ENCODE measurements at regions not wholly inside any gene's neighbourhood (a gene's known extent, or its start where the extent isn't known, plus 50 kb on each side); places are given as distances from the start of the nearest gene placed in this dataset.

DNA sequence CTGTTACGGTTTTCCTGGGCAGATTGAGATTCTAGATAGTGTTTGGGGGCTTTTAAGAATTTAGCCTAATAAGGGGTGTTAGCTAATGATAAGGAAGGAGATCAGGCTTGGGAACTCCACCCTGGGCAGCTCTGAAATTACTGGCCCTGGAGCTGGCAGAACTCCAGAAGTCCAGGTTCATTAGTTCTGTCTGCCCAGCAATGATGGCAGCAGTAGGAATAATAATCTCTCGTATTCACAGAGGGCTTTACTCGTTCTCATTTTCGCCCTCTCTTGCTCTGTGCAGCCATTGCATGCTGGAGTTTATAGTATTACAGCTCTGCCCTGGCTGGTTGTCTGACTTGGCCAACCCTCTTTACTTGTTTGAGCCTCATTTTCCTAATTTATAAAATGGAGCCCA, 216.0 kb downstream of the HAPSTR1 start:
- no peak for DNase-seq

DNA sequence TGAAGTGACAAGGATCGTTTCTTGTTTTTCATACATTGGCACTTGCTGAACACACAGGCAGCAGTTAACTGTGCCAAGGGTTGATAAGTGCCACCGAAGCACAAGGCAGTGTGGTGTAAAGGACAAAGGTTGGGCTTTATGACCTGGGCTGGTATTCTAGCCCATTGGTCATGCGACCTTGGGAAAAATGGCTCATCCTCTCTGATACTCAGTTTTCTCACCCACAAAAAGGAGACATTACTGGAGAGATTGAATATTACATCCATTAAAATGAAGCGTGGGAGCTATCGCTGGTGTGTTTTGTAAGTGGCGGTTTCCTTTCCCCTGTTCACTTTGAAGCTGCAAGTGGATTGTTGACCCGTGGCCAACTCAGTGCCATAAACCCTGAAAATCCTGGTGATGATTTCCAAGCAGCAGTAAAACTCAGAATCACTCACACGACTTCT, 216.9 kb downstream of the HAPSTR1 start:
- DNase-seq = no peak

DNA sequence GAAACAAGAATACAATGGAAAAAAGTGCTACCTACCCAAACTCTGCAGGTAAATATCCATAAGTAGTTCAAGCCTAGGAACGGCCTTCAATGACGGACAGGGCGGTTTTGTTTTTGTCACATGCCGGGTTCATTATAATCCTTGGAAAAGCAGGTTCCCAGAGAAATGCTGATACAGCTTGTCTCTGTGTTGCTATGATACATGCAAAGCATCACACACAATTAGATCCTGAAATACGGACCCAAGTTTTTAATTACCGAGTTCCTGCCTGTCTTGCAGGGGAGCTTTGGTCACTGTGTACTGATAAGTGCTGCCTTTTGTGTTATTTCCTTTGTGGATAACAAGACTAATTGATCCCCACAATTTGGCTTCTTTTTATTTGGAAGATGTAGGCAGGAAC, 217.4 kb downstream of the HAPSTR1 start:
- DNase-seq = no peak

DNA sequence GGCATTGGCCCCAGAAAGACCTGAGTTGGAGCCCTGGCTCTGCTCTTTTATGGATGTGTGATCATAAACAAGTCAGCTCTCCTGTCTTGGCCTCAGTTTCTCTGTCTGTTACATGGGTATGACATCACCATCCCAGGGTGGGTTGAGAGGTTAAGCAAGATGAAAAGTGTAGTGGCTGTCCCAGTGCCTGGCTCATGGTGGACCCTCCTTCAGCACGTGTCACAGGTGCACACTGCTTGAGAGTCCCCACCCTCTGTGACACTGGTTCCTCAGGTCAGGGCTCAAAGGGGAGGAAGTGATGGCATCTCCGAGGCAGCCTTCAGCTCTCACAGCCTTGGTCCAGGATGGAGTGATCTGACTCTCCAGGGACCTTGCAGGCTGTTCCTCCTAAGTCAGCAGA, 218.4 kb downstream of the HAPSTR1 start:
- no peak for DNase-seq

DNA sequence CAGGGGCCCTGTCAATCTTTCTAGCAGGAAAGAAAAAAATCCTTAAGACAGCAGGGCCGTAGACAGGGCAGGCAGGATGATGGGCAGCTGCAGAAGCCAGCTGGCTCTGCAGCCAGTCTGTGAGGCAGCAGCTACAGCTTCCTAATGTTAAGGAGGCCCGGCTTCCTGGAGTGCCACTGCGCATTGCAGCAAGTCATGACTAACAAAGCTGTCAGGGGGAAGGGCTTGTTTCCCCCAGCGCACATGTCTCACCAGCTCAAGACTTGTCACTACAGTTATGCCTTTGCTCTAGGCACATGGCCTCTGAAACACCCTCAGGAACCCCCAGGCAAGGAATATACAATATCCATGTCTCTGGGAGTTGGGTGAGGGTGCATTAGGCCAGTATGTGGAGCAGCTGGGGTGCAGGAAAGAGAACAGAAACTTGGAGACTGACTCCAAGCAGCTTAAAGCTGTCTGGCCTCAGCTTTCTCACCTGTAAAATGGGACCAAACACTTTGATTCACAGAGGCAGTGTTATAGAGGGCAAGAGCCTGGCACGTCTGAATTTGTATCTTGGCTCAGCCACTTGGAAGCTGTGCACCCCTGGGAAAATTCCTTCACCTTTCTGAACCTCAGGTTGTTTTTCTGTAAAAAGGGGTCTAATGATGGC, 220.0 kb downstream of the HAPSTR1 start:
- no peak for DNase-seq

DNA sequence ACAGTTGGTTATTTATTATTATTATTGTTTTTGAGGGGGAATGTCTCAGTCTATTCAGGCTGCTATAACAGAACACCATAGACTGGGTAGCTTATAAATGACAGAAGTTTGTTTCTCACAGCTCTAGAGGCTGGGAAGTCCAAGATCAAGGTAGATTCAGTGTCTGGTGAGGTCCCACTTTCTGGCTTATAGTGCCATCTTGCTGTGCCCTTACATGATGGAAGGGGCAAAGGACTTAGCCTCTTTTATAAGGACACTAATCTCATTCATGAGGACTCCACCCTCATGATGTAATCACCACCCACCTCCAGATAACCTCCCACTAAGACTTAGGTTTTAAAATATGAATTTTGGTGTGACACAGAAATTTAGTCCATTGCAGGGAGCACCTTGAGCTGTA, 224.6 kb downstream of the HAPSTR1 start:
- DNase-seq = no peak

DNA sequence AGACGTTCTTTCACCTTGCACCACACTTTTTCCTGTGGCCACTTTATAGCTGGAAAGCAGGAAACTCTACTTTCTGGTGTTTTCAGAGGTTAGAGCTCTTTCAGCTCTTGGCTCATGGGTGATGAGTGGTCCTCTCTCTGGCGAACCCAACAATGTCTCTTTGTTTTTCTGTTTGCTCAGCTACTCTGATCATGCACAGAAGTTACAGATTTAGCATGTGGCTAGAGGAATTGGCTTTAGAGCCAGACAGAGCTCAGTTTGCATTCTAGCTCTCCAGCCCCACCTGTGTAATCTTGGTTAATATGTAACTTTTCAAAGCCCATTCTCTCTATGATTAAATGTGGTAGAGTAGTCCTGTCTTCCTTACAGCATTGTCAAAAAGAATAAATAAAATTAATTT, 225.2 kb downstream of the HAPSTR1 start:
- DNase-seq = no peak

DNA sequence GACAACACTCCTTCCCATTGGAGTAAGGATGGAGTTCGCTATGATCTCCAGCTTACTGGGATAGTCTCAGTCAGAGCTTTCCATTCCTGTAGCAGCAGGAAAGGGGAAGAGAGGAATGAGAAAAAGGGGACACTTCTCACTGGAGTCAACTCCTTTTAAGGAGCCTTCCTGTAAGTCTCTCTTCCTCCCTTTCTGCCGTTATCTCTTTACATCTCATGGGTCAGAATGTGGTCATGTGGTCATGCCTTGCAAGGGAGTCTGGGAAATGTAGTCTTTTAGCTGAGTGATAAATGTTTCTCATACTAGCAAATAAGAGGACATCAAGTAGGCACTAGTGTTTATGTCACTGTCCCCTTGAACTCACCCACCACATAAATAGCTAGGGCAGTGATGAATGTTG, 227.3 kb downstream of the HAPSTR1 start:
- no peak for DNase-seq

DNA sequence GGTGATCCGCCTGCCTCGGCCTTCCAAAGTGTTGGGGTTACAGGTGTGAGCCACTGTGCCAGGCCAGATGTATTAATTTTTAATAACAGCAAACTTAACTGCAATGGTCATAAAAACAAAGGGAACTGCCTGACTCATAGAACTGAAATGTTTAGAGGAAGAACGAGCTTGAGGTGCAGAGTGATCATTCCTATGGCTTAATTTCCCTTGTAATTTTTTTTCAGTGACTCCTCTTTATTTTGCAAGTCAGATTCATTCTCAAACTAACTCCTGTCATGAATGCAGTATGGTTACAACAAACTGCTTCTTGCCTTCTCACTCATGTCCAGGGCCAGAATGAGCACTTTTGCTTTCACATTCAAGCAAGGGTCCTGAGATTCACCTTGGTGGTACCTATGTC, 231.3 kb downstream of the HAPSTR1 start:
- DNase-seq = no peak

DNA sequence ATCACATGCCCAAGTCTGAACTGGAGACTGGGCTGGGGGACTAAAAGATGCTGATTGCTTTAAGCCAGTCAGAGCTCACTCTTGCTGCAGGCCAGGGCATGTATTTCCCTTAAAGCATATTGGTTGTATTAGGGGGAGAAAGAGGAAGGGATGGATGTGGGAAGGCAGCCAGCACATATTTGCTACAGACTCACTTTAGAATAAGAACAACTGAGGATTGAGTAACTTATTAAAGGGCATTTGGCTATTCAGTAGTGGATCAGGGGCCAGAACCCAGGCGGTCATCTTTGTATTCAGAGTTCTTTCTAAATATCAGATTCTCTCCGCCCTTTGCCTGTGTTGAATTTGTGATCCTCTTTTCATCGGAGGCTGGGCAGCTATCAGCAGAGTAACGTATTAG, 231.7 kb downstream of the HAPSTR1 start:
- no peak for DNase-seq

DNA sequence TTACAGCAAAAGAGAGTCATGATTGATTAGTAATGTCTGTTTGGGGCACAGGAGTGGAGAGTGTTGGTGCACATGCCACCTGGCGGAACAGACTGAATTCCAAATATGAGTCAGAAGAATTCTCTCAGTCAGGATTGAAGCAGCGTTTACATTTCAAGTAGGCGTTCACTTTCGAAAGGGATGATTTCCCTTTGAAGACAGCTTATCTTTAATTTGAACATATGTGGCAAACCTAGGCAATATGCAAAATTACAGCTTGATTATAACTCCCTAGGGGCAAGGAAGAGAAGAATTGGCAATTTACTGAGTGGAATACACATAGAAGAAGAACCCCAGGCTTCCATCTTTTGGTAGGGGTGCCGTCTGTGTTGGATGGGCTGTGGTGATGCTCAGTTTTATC, 235.8 kb downstream of the HAPSTR1 start:
- no peak for DNase-seq

DNA sequence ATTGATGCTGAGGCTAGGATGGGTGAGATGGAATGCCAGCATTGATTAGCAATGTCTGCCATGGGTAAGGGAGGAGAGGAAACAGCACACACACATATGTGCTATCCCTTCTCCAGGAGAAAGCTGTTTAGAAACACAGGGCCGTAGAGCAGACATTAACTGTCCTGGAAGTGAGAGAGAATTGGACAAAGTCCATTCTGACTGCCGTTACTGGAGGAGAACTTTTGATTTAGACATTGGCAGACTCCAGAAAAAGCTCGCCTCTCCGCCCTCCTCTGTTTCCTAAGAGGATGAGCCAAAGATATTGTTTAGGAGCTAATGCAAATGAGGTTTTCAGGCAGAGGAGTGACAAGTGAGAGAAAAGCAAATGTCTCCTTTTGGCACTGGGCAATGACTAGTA, 237.0 kb downstream of the HAPSTR1 start:
- DNase-seq = no peak

DNA sequence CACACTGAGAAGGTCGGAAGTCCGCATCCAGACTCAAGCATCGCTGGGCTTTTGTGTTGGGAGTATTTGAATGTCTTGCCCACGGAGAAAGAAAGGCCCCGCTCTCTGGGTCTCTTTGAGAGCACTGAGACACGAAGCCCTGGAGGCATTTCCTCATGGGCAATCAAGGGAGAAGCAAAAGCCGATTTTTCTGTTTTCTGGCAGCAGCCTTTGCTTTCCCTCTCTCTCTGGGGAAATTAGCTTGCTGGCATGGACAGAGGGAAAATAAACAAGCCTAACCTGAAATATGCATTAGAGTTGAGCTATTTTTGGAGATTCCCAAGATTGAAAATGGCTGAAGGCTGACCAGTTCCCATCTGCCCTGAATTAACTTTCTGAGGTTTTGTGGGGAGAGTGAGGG, 238.7 kb downstream of the HAPSTR1 start:
- no peak for DNase-seq

DNA sequence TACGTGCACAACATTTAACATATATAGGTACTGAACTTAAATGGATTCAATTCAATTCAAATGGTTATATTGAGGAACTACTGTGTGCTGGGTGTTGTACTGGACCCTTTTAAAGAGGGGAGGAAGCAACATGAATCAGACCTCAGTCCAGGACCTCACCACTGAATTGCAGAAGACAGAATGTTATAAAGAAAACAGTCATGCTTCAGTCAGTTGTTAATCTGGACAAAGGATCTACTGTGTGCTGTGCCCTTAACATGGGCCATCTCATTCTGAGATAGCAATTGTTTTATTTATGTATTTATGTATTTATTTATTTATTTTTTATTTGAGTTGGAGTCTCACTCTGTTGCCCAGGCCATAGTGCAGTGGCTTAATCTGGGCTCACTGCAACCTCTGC, 240.1 kb downstream of the HAPSTR1 start:
- DNase-seq = no peak

DNA sequence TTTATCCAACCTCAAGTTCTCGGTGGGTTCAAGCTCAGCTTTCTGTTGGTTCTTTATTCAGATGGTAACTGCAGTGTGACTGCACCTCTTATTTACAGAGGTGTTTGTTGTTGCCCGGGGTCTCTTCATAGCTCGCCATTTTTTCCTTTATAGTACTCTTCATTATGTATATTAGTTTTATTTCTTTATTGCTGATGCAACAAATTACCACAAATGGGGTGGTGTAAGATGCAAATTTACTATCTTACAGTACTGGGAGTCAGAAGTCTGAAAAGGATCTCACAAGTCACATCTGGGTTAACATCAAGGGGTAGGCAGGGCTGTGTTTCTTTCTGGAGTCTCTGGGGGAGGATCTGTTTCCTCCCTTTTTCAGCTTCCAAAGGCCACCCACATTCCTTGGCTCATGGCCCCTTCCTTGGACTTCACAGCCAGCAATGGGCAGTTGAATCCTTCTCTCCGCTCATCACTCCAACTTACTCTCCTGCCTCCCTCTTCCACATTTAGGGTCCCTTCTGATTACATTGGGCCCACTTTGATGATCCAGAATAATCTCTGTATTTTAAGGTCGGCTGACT, 241.2 kb downstream of the HAPSTR1 start:
- DNase-seq = no peak

DNA sequence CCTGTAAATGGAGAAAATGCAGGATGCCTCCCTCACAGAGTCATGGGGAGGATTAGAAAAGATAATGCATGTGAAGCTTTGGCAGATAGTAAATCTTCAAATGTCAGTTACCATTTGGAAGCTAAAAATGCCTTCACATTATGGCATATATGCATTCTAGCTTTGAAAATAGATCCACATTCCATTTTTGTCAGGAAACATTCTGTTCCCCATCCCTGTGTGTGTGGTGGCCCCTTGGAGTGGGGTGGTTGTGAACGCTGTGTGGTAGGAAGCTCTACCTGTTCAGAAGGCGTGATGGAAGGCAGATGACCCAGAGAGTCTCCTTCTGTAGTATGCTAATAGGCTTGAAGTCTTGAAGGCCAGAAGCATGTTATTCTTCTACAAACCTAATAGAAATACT, 242.0 kb downstream of the HAPSTR1 start:
- DNase-seq = no peak

DNA sequence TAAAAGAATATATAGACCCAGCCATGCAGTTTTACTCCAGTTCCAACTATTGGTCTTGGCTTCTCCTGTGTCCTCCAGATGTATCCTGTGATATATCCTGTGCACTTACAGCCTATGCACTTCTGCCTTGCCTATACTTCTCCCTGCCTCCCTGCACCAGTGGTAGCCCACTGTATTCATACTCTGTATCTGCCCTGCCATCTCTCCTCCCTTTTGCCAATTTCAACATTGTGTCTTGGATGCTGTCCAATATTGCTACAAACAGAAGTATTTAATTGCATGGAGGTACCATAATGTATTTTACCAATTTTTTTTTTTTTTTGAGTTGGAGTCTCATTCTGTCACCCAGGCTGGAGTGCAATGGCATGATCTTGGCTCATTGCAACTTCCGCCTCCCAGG, 242.7 kb downstream of the HAPSTR1 start:
- no peak for DNase-seq

DNA sequence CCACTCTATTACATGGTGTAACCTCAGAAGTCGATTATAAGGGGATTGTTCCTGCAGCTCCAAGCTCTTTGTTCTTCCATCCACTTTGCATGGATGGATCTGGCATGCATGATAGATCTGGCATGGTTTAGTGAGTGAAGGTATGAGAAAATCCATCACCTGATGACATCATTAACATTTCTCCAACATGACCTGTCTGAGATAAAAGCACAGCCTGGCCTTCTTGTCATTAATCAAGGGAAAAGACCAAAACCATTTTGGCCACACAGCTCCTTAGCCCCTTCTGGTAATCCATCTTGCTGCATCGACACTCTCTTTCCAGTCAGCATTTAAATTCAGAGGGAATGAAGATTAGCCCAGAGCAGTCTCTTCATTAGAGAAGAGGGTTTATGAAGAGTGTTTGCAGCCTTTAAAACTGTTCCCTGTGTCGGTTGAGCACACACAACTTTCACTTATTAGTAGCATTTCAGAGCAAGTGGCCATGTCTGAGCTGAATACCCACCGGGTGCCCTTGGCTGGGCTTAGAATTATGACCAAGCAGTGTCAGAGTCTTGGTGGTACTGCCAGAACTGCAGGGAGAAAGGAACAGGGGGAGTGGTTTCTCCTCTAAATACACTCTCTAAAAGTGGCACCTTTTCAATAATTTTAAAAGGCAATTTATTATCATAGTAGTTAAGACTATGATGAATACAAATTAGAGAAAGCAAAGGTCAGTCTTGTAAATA, 246.0 kb downstream of the HAPSTR1 start:
- DNase-seq = no peak

DNA sequence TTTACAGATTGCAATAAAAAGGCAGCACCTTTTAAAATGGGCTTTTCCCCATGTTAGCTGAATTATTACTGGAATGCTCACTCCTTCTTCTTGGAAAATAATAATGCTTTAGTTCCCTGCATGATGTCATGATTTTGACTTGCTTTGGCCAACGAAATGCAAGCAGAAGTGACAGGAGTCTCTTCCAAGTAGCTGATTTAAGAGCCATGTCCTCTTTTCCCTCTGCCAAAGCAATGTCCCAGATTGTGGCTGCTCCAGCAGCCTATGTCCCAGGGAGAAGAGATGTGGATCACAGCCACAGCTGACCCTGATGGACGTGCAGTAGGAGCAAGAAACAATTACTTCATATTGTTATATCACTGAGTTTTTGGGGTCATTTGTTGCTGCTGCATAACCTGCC, 246.6 kb downstream of the HAPSTR1 start:
- no peak for DNase-seq

DNA sequence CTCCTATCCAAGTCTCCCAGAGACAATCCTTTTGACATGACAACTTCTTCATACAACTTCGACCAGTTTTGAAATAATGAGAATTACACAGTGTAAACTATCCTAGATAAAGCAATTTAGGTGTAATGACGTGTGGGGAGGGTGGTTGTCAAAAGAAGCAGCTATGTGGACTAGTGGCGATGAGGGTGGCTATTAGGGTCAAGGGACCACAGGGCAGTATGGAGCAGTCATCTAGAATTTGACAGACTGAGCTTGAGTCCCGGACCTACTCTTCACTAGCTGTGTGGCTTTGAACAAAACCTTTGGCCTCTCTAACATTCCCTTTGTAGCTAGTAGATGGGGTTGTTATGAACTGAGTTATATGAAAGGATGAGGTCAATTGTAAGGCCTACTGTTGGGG, 247.1 kb downstream of the HAPSTR1 start:
- DNase-seq = no peak

DNA sequence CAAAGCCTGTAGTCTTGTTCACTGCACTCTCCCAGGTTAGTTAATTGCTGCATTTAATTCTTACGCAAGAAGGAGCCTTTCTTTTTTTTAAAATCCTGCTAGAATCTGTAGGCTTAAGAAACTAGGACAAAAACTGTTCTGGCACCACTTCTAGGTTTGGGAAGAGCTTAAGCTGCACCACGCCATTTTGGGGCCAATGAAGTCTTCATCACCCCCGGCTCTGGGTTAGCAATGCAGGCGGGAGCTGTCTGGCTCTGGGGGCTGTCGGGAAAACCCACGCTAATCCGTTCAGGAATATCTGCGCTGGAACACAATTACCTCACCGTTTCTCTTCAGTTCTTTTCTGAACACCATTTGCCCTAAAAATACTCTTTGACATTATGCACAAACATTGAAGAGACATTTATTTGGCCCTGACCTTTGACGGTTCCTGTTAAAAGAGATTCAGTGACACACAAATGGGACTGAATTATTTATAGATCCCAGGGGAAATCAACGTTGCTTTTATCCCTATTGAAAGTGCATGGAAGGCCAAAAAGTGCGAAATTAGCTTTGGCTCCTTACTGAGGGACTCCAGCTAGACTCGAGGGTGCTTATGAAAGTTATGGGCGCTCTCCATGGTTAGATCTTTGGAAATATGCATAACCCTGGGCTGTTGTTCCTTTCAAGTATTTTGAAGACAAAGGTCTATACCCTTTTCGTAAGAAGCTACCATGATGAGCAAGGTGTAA, 249.2 kb downstream of the HAPSTR1 start:
- no peak for DNase-seq

DNA sequence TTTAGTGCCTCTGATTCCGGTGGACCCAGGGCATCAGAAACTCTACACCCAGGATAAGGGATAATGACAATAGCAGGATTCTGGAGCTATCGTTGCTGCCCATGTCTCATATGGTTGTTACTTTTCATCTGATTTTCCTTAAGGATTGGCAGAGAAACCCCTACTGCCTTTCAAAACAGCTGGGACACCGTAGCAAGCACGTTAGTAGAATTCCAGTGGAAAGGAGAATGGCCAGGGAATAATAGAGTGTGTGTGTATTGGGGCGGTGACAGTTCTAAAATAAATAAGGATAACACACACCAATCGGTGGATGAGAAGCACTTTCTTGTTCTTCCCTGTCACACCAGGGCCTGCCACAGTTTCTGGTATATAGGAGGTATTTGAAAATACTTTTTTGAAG, 251.8 kb downstream of the HAPSTR1 start:
- DNase-seq = no peak

DNA sequence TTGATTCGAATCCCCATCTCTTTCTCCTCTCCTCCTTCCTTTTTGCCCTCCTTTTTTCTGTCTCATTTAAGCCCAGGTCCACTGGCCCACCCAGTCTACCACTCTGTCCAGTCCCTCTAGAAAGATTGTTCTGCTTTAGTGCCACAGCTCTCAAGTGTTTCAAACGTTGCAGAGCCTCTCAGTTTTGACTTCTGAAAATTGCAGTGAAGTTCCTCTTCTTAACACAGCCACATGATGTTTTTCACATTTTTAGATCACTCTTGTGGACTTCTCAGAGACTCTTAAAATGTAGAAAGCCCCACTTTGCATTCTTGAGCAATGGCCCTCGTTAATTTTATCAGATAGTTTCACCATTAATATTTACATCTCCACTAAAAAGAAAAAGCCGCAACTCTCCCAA, 253.1 kb downstream of the HAPSTR1 start:
- DNase-seq = no peak

DNA sequence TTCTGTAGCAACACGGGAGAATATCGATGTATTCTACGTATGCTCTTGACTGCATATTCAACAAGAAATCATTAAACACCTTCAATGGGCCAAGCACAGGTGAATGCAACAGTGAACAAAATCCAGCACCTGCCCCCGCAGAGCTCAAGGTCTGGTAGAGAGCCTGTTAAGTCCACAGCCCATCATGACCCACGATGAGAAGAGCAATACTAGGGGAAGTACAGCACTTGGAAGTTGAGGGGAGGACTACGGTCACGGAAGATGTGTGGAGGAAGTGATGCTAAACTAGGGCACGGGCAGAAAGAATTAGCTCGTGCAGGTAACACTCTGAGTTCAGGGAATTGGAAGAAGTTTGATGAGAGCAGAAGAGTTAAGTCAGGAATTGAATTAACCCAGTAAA, 253.6 kb downstream of the HAPSTR1 start:
- DNase-seq = no peak

Data from CD4-positive, alpha-beta T cell treated with Interleukin-1 beta for 1 hour (primary cell).